AG04450 (cell line): ENCODE measurements at regions not wholly inside any gene's neighbourhood (a gene's known extent, or its start where the extent isn't known, plus 50 kb on each side); places are given as distances from the start of the nearest gene placed in this dataset.

ENCODE experiments used
- CTCF ChIA-PET: fragments of 300-600, 350-600 bp; formaldehyde crosslinking; extraction: SDS; loops from one replicate; lab custom pipeline; 2022; ENCODE audit warnings: antibody characterized with exemption, inconsistent platforms; lab: Charles Lee
- POLR2A ChIA-PET: fragments of 350-600 bp; formaldehyde crosslinking; extraction: SDS; loops from one replicate; lab custom pipeline; 2021; ENCODE audit warnings: antibody characterized with exemption, inconsistent platforms; lab: Yijun Ruan, JAX
- DNase-seq: peaks from one replicate; pipeline ENCODE4 v3.0.0-alpha.2; 2011; ENCODE audit warnings: low read depth, low spot score
- H3K27ac ChIP-seq: one replicate; pipeline ENCODE4 v1.5.1; 2012; ENCODE audit warnings: low read depth, low read length, control low read depth
- H3K27me3 ChIP-seq: one replicate; pipeline ENCODE4 v1.6.0; 2012; ENCODE audit warnings: low read length; ENCODE audit not compliant: control insufficient read depth, insufficient read depth
- H3K4me3 ChIP-seq: 2 replicates; pipeline ENCODE4 v1.5.1; 2011; ENCODE audit warnings: mild to moderate bottlenecking, low read depth, low read length, control low read depth
- H3K9me3 ChIP-seq: 2 replicates; pipeline ENCODE4 v1.5.1; 2012; ENCODE audit warnings: low read length; ENCODE audit not compliant: control insufficient read depth, insufficient read depth
- TF ChIP-seq, protein P1 (sequence below): IDR thresholded peaks from 2 replicates; pipeline ENCODE4 v1.5.1; 2011; ENCODE audit warnings: low read depth, low read length, control low read depth, inconsistent platforms

DNA sequence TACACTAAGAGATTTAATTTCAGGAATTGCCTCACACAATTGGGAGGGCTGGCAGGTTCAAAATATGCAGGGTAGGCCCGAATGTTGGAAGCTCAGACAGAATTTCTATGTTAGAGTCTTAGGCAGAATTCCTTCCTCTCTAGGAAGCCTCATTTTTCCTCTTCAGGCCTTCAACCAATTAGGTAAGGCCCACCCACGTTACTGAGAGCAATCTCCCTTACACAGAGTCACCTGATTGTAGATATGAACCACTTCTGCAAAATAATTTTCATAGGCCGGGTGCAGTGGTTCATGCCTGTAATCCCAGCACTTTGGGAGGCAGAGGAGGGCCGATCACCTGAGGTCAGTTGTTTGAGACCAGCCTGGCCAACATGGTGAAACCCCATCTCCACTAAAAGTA, 50.2 kb upstream of the HIVEP1 start:
- Histone ChIP-seq H3K27me3 (no peaks in the 10 kb centered on the region), H3K27ac (no peak overlapping the region), H3K4me3 (no peak overlapping the region), H3K9me3 (no peaks in the 10 kb centered on the region)
- TF ChIP-seq, protein P1, sequence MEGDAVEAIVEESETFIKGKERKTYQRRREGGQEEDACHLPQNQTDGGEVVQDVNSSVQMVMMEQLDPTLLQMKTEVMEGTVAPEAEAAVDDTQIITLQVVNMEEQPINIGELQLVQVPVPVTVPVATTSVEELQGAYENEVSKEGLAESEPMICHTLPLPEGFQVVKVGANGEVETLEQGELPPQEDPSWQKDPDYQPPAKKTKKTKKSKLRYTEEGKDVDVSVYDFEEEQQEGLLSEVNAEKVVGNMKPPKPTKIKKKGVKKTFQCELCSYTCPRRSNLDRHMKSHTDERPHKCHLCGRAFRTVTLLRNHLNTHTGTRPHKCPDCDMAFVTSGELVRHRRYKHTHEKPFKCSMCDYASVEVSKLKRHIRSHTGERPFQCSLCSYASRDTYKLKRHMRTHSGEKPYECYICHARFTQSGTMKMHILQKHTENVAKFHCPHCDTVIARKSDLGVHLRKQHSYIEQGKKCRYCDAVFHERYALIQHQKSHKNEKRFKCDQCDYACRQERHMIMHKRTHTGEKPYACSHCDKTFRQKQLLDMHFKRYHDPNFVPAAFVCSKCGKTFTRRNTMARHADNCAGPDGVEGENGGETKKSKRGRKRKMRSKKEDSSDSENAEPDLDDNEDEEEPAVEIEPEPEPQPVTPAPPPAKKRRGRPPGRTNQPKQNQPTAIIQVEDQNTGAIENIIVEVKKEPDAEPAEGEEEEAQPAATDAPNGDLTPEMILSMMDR, result no peak
- DNase-seq, result no peak
- ChIA-PET POLR2A (no interaction called here), CTCF (no interaction called here)

DNA sequence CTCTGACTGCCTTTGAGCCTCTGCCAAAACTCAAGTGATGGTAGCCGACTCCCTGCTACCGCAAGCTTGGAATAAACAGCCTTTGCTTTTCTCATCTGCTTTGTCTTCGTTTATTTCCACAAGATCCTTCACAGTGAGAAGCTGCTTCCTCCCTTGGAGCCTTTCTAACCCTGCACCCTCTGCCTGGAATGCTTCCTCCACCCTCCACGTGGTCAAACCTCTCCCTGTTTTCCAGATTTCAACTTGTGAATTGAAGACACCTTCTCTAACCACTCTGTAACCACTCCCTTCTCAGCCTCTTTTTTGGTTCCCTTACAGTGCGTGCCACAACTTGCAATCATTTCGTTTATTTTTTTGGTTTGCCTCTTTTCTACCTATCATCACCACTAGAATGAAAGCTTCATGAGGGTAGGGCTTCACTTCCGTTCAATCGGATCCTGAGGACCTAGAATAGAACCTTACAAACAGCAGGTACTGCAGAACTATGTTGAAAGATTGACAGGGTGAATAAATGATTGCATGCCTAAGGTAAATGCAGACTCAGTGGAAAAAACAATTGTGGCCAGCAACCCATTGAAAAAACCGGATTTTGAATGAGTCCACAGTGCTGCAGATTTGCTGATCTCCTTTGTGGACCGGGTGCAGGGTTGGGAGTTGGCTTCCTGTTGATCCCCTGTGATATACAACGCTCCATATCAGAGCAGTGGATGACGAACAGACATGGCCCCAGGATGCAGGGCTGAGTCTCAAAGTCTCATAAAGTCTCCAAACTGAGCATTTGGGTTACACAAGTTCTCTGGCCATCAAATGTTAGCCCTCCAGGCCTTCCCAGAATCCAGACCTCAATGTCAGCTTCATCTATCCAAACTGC, 51.0 kb upstream of the HIVEP1 start:
- TF ChIP-seq, protein P1, result no peak
- H3K4me3 ChIP-seq, result no peak overlapping the region
- H3K27ac ChIP-seq, result no peak overlapping the region
- POLR2A ChIA-PET, result no interaction called here
- CTCF ChIA-PET, result no interaction called here
- no peak for DNase-seq
- no peaks in the 10 kb centered on the region for H3K9me3 ChIP-seq
- no peaks in the 10 kb centered on the region for H3K27me3 ChIP-seq

DNA sequence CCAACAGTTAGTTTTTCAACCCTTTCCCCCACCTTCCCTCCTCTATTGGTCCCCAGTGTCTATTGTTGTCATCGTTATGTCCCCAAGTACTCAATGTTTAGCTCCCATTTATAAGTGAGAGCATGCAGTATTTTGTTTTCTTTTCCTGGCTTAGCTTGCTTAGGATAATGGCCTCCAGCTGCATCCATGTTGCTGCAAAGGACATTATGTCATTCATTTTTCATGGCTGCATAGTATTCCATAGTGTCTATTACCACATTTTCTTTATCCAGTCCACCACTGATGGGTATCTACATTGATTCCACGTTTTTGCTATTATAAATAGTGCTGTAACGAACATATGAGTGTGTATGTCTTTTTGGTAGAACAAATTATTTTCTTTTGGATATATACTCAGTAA, 55.3 kb upstream of the HIVEP1 start:
- ChIA-PET CTCF (interaction anchor here (1.0 kb wide), 1 partner anchor 10 kb away, joined by 4 read pairs; no protein-coding TSS in a partner anchor), POLR2A (no interaction called here)
- DNase-seq, result no peak
- Histone ChIP-seq H3K9me3 (no peaks in the 10 kb centered on the region), H3K27ac (no peak overlapping the region), H3K4me3 (no peak overlapping the region), H3K27me3 (no peaks in the 10 kb centered on the region)
- TF ChIP-seq, protein P1, result no peak

DNA sequence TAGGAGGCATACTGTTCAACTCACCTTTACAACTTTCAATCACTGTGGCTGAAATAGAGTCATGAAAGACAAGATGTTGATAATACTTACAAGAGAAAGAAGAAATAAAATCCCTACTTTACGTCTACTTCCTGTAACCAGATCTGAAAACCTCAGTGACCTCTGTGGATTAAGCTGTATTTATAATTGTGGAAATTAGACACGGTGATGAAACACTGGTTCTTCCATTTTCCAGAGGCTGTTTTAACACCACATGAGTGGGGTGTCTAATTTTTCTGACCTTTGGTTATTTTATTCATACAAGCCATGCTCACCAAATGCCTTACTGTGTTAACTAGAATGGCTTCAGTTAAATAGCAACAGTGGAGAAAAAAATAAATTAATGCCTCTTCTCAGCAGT, 58.5 kb upstream of the HIVEP1 start:
- CTCF ChIA-PET, result no interaction called here

DNA sequence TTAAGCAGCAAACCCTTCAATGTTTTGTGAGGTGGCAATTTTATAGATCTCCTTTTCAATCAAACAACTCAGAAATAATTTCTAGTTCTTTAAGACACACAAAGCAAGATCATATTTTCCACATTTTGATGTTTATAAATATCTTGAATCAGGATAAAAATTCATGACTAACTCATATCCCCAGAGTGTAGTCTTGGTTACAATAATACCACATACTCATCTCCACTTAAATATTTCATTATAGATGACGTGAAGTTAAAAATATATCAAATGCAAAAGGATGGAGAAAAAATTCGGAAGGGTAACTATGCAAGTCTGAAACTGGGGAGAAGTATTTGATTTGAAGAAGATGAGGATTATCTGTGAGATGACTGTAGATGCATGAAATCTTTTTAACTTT, 59.8 kb upstream of the HIVEP1 start:
- CTCF ChIA-PET, result no interaction called here
- no peak for DNase-seq
- Histone ChIP-seq H3K27ac (no peak overlapping the region), H3K9me3 (no peaks in the 10 kb centered on the region), H3K4me3 (no peak overlapping the region), H3K27me3 (no peaks in the 10 kb centered on the region)
- POLR2A ChIA-PET, result no interaction called here
- TF ChIP-seq, protein P1, result no peak

More for the DNA sequence above, 58.5 kb upstream of the HIVEP1 start:
- POLR2A ChIA-PET, result no interaction called here
- Histone ChIP-seq H3K9me3 (no peaks in the 10 kb centered on the region), H3K27me3 (no peaks in the 10 kb centered on the region), H3K27ac (no peak overlapping the region), H3K4me3 (no peak overlapping the region)
- no peak for DNase-seq
- TF ChIP-seq, protein P1, result no peak
